ENCODE measurements at regions not wholly inside any gene's neighbourhood (a gene's known extent, or its start where the extent isn't known, plus 50 kb on each side); places are given as distances from the start of the nearest gene placed in this dataset.

DNA sequence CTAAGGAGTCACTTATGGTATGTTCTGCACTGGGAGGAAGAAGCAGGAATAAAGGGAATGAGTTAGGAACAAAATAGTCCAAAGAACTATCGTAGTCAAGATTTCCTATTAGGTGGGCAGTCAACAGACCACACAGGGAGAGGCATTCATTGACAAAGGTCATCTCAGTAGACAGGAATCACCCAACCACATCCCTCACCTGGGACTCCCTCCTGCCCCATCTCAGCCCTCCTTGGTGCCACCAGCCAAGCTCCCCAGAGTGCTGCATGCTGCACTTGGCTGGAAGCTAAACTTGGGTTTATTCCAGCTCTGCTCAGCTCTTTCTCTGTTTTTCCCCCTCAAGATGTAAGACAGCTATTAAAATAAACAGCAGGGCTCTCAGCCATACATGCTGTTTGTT is 72.3 kb upstream of the CTNNB1 start (continued):
- TF ChIP-seq, protein P1, sequence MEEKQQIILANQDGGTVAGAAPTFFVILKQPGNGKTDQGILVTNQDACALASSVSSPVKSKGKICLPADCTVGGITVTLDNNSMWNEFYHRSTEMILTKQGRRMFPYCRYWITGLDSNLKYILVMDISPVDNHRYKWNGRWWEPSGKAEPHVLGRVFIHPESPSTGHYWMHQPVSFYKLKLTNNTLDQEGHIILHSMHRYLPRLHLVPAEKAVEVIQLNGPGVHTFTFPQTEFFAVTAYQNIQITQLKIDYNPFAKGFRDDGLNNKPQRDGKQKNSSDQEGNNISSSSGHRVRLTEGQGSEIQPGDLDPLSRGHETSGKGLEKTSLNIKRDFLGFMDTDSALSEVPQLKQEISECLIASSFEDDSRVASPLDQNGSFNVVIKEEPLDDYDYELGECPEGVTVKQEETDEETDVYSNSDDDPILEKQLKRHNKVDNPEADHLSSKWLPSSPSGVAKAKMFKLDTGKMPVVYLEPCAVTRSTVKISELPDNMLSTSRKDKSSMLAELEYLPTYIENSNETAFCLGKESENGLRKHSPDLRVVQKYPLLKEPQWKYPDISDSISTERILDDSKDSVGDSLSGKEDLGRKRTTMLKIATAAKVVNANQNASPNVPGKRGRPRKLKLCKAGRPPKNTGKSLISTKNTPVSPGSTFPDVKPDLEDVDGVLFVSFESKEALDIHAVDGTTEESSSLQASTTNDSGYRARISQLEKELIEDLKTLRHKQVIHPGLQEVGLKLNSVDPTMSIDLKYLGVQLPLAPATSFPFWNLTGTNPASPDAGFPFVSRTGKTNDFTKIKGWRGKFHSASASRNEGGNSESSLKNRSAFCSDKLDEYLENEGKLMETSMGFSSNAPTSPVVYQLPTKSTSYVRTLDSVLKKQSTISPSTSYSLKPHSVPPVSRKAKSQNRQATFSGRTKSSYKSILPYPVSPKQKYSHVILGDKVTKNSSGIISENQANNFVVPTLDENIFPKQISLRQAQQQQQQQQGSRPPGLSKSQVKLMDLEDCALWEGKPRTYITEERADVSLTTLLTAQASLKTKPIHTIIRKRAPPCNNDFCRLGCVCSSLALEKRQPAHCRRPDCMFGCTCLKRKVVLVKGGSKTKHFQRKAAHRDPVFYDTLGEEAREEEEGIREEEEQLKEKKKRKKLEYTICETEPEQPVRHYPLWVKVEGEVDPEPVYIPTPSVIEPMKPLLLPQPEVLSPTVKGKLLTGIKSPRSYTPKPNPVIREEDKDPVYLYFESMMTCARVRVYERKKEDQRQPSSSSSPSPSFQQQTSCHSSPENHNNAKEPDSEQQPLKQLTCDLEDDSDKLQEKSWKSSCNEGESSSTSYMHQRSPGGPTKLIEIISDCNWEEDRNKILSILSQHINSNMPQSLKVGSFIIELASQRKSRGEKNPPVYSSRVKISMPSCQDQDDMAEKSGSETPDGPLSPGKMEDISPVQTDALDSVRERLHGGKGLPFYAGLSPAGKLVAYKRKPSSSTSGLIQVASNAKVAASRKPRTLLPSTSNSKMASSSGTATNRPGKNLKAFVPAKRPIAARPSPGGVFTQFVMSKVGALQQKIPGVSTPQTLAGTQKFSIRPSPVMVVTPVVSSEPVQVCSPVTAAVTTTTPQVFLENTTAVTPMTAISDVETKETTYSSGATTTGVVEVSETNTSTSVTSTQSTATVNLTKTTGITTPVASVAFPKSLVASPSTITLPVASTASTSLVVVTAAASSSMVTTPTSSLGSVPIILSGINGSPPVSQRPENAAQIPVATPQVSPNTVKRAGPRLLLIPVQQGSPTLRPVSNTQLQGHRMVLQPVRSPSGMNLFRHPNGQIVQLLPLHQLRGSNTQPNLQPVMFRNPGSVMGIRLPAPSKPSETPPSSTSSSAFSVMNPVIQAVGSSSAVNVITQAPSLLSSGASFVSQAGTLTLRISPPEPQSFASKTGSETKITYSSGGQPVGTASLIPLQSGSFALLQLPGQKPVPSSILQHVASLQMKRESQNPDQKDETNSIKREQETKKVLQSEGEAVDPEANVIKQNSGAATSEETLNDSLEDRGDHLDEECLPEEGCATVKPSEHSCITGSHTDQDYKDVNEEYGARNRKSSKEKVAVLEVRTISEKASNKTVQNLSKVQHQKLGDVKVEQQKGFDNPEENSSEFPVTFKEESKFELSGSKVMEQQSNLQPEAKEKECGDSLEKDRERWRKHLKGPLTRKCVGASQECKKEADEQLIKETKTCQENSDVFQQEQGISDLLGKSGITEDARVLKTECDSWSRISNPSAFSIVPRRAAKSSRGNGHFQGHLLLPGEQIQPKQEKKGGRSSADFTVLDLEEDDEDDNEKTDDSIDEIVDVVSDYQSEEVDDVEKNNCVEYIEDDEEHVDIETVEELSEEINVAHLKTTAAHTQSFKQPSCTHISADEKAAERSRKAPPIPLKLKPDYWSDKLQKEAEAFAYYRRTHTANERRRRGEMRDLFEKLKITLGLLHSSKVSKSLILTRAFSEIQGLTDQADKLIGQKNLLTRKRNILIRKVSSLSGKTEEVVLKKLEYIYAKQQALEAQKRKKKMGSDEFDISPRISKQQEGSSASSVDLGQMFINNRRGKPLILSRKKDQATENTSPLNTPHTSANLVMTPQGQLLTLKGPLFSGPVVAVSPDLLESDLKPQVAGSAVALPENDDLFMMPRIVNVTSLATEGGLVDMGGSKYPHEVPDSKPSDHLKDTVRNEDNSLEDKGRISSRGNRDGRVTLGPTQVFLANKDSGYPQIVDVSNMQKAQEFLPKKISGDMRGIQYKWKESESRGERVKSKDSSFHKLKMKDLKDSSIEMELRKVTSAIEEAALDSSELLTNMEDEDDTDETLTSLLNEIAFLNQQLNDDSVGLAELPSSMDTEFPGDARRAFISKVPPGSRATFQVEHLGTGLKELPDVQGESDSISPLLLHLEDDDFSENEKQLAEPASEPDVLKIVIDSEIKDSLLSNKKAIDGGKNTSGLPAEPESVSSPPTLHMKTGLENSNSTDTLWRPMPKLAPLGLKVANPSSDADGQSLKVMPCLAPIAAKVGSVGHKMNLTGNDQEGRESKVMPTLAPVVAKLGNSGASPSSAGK (IDR thresholded peaks at IDR 0.05) = no peak
- TF ChIP-seq SRSF1 (IDR thresholded peaks at IDR 0.05; ENCODE audit: low read depth, low read length) (no peak), KAT2B (IDR thresholded peaks at IDR 0.05; ENCODE audit: low read depth, low read length) (no peak), MTA2 (IDR thresholded peaks at IDR 0.05; ENCODE audit: low read depth) (no peak), KLF10 (CRISPR knock-in tag; IDR thresholded peaks at IDR 0.05) (no peak), ZNF76 (CRISPR knock-in tag; IDR thresholded peaks at IDR 0.05; ENCODE audit: borderline replicate concordance) (no peak), ASH1L (IDR thresholded peaks at IDR 0.05; ENCODE audit: borderline replicate concordance, low read depth, partially characterized antibody) (no peak), RBBP5 (IDR thresholded peaks at IDR 0.05; ENCODE audit: borderline replicate concordance, insufficient read depth, low read length, poor library complexity, severe bottlenecking) (no peak), CBX1 (IDR thresholded peaks at IDR 0.05; ENCODE audit: low read depth) (no peak), JUND (IDR thresholded peaks at IDR 0.05; ENCODE audit: borderline replicate concordance, low read depth, low read length) (no peak), JUND (tag; IDR thresholded peaks at IDR 0.05; ENCODE audit: borderline replicate concordance, low read depth, low read length) (no peak), NFE2 (IDR thresholded peaks at IDR 0.05; ENCODE audit: low read depth) (no peak)
- TF ChIP-seq, protein P2, sequence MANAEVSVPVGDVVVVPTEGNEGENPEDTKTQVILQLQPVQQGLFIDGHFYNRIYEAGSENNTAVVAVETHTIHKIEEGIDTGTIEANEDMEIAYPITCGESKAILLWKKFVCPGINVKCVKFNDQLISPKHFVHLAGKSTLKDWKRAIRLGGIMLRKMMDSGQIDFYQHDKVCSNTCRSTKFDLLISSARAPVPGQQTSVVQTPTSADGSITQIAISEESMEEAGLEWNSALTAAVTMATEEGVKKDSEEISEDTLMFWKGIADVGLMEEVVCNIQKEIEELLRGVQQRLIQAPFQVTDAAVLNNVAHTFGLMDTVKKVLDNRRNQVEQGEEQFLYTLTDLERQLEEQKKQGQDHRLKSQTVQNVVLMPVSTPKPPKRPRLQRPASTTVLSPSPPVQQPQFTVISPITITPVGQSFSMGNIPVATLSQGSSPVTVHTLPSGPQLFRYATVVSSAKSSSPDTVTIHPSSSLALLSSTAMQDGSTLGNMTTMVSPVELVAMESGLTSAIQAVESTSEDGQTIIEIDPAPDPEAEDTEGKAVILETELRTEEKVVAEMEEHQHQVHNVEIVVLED (CRISPR knock-in tag; IDR thresholded peaks at IDR 0.05) = no peak
- TF ChIP-seq, protein P3, sequence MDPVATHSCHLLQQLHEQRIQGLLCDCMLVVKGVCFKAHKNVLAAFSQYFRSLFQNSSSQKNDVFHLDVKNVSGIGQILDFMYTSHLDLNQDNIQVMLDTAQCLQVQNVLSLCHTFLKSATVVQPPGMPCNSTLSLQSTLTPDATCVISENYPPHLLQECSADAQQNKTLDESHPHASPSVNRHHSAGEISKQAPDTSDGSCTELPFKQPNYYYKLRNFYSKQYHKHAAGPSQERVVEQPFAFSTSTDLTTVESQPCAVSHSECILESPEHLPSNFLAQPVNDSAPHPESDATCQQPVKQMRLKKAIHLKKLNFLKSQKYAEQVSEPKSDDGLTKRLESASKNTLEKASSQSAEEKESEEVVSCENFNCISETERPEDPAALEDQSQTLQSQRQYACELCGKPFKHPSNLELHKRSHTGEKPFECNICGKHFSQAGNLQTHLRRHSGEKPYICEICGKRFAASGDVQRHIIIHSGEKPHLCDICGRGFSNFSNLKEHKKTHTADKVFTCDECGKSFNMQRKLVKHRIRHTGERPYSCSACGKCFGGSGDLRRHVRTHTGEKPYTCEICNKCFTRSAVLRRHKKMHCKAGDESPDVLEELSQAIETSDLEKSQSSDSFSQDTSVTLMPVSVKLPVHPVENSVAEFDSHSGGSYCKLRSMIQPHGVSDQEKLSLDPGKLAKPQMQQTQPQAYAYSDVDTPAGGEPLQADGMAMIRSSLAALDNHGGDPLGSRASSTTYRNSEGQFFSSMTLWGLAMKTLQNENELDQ (CRISPR knock-in tag; IDR thresholded peaks at IDR 0.05; ENCODE audit: borderline replicate concordance) = no peak
